ENCODE measurements at regions not wholly inside any gene's neighbourhood (a gene's known extent, or its start where the extent isn't known, plus 50 kb on each side); places are given as distances from the start of the nearest gene placed in this dataset.

- no peaks in the 10 kb centered on the region for H3K36me3 ChIP-seq (ENCODE audit: insufficient read depth, low read length)
- H3K4me2 ChIP-seq (ENCODE audit: low read length): no peak overlapping the region
- Mint-ChIP-seq H3K36me3 (ENCODE audit: low read depth, unreplicated experiment) (no peaks in the 10 kb centered on the region), H3K4me1 (ENCODE audit: low read depth, unreplicated experiment) (peaks cover 3% of the 10 kb centered on the region), H3K27ac (ENCODE audit: unreplicated experiment) (no peak overlapping the region), H3K27me3 (ENCODE audit: low read depth, unreplicated experiment) (peaks cover 6% of the 10 kb centered on the region), H3K9me3 (ENCODE audit: unreplicated experiment) (no peaks in the 10 kb centered on the region), H3K4me3 (ENCODE audit: unreplicated experiment) (no peak overlapping the region)
- TF ChIP-seq CTCF (IDR thresholded peaks at IDR 0.05; ENCODE audit: insufficient read depth, low read depth, low read length) (no peak), EZH2 (IDR thresholded peaks at IDR 0.05; ENCODE audit: insufficient read depth, low read length) (no peak)
- no peaks in the 10 kb centered on the region for H3K27me3 ChIP-seq (ENCODE audit: insufficient read depth, low read length)
- H3K27ac ChIP-seq (ENCODE audit: low read depth, low read length): no peak overlapping the region
- DNase-seq (ENCODE audit: low read depth): no peak
- no peaks in the 10 kb centered on the region for H4K20me1 ChIP-seq (ENCODE audit: insufficient read depth, low read length)
- H3K79me2 ChIP-seq (ENCODE audit: insufficient read depth, low read length): no peaks in the 10 kb centered on the region
- no peak overlapping the region for H3K4me3 ChIP-seq (ENCODE audit: insufficient read depth, low read depth, low read length)
- H3K9me3 ChIP-seq (ENCODE audit: insufficient read depth, low read depth, low read length): no peaks in the 10 kb centered on the region
- FAIRE-seq: no peak
- no peak overlapping the region for H2AFZ ChIP-seq (ENCODE audit: low read depth, low read length)
- H3K4me1 ChIP-seq (ENCODE audit: insufficient read depth, low read length): no peaks in the 10 kb centered on the region
- H3K9ac ChIP-seq (ENCODE audit: low read length): no peak overlapping the region
These were observed 101.6 kb upstream of the PLXNC1 start for GRCh38 chr12:94046626-94047410.

GRCh38 chr12:94047781-94048567, 100.4 kb upstream of the PLXNC1 start:
- H3K9ac ChIP-seq (ENCODE audit: low read length): no peak overlapping the region
- Mint-ChIP-seq H3K27ac (ENCODE audit: unreplicated experiment) (no peak overlapping the region), H3K27me3 (ENCODE audit: low read depth, unreplicated experiment) (peaks cover 2% of the 10 kb centered on the region), H3K36me3 (ENCODE audit: low read depth, unreplicated experiment) (no peaks in the 10 kb centered on the region), H3K9me3 (ENCODE audit: unreplicated experiment) (no peaks in the 10 kb centered on the region), H3K4me3 (ENCODE audit: unreplicated experiment) (no peak overlapping the region), H3K4me1 (ENCODE audit: low read depth, unreplicated experiment) (peaks cover 10% of the 10 kb centered on the region)
- no peaks in the 10 kb centered on the region for H3K27me3 ChIP-seq (ENCODE audit: insufficient read depth, low read length)
- no peaks in the 10 kb centered on the region for H3K9me3 ChIP-seq (ENCODE audit: insufficient read depth, low read depth, low read length)
- no peak overlapping the region for H3K27ac ChIP-seq (ENCODE audit: low read depth, low read length)
- DNase-seq (ENCODE audit: low read depth) (no peak), FAIRE-seq (no peak)
- H2AFZ ChIP-seq (ENCODE audit: low read depth, low read length): no peak overlapping the region
- no peaks in the 10 kb centered on the region for H4K20me1 ChIP-seq (ENCODE audit: insufficient read depth, low read length)
- H3K4me1 ChIP-seq (ENCODE audit: insufficient read depth, low read length): peaks cover 3% of the 10 kb centered on the region
- no peaks in the 10 kb centered on the region for H3K79me2 ChIP-seq (ENCODE audit: insufficient read depth, low read length)
- TF ChIP-seq EZH2 (IDR thresholded peaks at IDR 0.05; ENCODE audit: insufficient read depth, low read length) (no peak), CTCF (IDR thresholded peaks at IDR 0.05; ENCODE audit: insufficient read depth, low read depth, low read length) (no peak)
- no peak overlapping the region for H3K4me2 ChIP-seq (ENCODE audit: low read length)
- H3K4me3 ChIP-seq (ENCODE audit: insufficient read depth, low read depth, low read length): no peak overlapping the region
- H3K36me3 ChIP-seq (ENCODE audit: insufficient read depth, low read length): no peaks in the 10 kb centered on the region
